Activated CD4-positive, alpha-beta T cell treated with anti-CD3 and anti-CD28 coated beads, Interleukin-2, amount 50 U/mL, for 24 hours (primary cell): ENCODE measurements at regions not wholly inside any gene's neighbourhood (a gene's known extent, or its start where the extent isn't known, plus 50 kb on each side); places are given as distances from the start of the nearest gene placed in this dataset.

ENCODE experiments used
- DNase-seq, 2 donors: peaks; one replicate each; pipeline ENCODE4 v3.0.0-alpha.2; 2020; ENCODE audit warnings: low read depth in 1 of 2, low spot score in 1 of 2

GRCh38 chr6:147755999-147756398 is 247.5 kb downstream of the SAMD5 start:
- DNase-seq, result no peak

DNA sequence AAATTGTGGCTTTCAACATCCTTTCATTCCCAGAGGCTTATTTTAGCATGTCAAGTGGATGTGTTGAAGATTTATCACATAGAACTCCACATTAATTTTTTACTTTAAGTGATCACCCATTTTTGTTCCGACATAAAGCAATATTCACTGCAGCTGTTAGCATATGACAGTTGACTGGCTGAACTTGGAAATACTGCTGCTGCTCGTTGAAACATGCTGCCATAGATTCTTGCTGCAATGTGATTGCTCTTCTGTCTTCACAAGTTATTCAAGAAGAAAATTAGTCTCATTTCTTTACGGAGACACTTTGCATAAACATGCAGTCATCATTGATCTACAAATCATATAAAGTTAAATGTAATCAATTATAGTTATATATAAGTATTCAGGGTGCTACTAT is 248.4 kb downstream of the SAMD5 start:
- DNase-seq, result no peak

DNA sequence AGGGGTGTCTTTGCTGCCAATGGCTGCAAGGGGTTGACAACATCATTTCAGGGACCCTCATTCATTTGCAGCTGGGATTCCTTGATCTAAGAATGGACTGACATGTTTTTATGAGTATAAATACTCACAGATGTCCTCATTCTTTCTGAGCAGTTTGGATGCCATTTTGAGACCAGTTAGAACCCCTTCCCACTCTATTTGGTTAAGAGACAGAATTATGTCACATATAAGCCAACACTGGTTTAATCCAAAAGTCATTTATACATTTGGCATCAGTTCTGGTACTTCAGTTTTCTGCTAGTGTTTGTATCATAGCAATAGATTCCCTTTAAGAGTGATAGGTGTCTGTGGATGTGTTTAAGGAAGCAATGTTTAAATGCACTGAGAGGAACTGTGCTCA is 248.8 kb downstream of the SAMD5 start:
- DNase-seq, result no peak

GRCh38 chr6:147758303-147758702 is 249.8 kb downstream of the SAMD5 start:
- no peak for DNase-seq

DNA sequence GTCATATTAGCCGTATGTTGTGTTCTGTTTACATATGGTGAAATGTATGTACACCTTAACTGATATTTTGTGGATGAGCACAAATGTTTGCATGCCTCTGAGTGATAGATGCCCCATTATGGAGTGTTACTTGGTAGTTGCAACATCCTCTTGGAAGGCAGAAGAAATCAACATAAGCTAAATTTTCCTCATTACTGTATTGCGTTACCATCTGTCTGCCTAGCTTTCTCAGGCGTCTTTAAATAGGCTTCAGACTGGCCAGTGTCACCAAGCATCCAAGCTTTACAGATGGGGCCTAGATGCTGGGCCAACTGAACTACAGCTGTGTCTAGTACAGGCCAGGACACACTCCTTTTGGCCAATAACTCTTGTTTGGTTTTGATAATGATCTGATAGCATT is 250.6 kb downstream of the SAMD5 start:
- DNase-seq, result no peak

DNA sequence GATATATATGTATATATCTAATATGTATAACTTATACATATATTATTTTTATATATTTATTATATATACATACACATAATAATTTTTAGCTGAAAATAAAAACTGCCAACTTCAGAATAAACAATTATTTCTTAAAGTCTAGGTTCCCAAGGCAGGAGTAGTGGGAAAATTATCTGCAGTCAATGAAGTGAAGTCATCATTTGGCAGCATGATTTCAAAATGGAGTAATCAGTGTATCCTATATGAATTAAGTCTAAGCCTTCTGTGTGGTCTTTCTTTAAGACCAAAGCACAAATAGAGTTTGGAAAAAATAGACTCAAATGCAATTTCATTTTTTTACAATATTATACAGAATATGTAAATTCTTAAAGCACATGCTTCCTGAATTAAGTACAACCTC is 251.0 kb downstream of the SAMD5 start:
- DNase-seq, result no peak

DNA sequence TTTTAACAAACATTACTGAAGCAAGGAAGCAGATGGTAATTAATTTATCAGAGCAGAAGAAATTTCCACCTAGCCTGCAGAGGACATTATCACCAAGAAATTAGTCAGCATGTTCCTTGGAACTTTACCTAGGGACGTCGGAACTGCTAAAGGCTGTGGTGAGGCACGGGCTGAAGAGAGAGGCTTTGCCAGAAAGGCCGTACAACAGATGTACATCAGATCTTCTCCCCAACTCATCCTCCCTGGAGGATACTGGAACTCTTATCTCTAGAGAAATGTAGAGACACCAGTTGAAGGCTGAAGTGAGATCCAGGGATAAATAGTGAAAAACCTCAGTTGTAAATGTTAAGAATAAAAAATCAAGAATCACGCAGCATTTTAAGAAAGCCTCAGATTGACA is 257.1 kb downstream of the SAMD5 start:
- DNase-seq, result no peak

DNA sequence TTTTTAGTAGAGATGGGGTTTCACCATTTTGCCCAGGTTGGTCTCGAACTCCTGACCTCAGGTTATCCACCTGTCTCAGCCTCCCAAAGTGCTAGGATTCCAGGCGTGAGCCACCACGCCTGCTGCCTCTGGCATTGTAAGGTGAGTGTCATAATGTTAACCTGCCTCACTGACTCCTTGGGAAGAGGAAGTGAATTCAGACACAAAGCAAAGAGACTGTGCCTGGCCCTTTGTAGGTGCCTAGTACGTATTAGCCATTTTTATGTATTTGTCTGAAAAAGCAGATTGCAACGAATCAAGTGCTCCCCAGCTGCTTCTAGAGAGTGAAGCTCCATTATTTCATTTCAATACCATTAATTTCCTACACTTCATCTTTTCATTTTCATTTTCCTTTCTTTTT is 260.5 kb downstream of the SAMD5 start:
- no peak for DNase-seq

- no peak for DNase-seq
Measured at GRCh38 chr6:147769496-147770087, 261.1 kb downstream of the SAMD5 start.

- DNase-seq, result no peak
Measured at GRCh38 chr6:147770221-147770620, 261.7 kb downstream of the SAMD5 start.

DNA sequence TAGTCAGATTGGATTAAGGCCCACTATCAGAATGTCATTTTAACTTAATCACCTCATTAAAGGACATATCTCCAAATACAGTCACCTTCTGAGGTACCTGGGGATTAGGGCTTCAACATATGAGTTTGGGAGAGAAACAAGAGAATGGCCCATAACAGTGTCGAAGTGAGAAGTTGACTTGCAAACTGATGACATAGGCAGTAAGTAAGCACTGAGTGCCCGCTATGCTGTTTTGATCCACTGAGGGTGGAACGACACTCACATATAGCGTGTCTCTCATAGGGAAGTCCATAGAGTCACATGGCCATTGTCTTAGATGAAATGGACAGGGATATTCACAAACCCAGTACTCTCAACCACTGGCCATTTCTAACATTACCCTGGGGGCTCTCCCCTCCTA is 264.2 kb downstream of the SAMD5 start:
- DNase-seq, result no peak

GRCh38 chr6:147774856-147775255 is 266.4 kb downstream of the SAMD5 start:
- DNase-seq, result no peak

DNA sequence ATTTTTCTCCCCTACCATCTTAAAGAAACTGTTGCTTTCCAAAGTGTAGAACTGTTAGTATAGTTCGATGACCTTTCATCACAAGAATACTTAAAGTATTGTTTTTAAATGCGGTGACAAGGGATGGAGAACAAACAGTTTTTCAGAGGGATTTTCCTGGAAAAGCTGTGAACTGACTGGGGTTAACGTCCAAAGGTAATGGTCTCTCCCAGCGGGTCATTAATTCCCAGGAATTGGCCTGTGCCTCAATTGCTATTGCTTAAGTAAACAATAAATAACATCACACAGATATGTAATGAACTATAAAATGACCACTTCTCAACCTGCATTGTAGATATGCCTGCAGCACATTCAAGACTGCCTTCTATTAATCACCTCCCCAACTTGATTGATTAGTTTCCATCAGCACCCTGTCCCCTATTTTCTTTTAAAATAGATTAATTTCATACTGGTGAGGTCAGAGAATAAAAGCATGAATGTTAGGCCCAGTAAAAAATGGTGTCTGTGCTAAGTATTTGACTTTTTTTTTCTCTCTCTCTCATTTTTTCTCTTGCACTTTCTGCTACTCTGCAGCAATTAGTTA is 268.2 kb downstream of the SAMD5 start:
- no peak for DNase-seq

DNA sequence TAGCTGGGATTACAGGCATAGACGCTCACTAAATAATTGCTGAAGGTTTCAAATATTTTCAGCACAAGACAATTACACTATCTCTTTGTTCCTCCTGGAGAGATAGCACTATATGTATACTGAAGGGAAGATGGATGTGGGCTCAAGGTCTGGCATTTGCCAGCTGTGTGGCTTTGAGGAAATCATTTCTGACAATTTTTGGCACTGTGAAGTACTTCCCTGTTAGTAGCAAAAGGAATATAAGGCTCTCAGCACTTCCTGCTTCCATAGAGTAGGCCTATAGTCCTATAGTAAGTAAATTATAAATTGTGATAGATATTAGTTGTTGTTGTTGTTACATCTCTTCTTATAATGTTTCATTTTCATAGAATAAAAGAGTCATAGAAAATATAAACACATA is 271.1 kb downstream of the SAMD5 start:
- DNase-seq, result no peak

DNA sequence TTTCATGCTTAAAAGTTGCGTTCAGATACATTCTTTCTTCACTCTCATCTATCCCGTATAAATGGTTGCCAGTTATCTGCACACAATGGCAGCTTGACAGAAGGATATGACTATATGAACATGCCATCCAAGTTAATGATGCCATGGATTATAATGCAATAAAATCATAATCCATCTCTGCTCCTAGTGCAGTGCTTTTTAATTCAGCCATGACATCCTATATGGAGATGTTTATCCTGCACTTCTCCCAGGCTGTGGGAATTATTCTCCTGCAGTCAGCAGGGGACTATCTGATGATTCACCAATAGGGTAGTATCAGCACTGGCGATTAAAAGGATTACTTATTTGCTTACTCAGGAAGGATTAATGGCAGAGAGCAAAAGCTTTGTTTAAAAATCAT is 273.8 kb downstream of the SAMD5 start:
- no peak for DNase-seq

GRCh38 chr6:147784371-147784770 is 275.9 kb downstream of the SAMD5 start:
- no peak for DNase-seq

DNA sequence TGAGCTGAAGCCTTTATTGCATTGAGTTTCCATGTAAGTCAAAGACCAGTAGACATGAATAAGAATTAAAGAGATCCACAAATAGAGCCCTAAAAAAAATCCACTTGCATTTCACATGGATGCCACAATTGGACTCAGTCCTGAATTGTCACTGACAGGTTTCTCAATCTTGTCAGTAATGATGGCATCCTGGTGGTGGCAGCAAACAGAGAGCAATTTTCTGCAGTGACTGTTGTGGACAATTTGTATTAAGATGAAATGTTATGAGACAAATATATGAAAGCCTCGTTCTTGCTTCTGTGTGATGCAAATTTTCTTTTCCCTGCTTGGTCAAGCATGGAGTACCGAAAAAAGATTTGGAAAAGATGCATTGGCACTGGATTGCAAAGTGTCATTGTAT is 278.9 kb downstream of the SAMD5 start:
- no peak for DNase-seq

DNA sequence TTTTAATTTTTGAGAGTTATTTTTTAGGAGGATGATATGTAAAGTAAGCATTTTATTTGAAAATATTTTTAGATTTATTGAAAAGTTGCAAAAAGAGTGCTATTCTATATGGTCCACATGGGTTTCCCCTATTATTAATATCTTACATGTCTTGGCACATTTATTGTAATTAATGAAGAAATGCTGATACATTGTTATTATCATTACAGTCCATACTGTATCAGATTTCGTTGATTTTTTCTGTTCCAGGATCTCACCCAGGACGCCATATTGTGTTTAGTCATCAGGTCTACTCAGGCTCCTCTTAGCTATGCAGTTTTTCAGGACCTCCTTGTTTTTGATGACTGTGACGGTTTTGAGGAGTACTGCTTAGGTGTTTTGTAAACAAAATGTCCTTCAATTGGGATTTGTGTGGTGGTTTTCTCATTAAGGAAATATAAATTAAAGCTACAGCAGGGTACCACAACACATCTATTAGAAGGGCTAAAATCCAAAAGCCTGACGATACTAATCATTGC is 281.0 kb downstream of the SAMD5 start:
- DNase-seq, result no peak

- DNase-seq, result no peak
Measured at GRCh38 chr6:147793871-147794643, 285.6 kb downstream of the SAMD5 start.

GRCh38 chr6:147802459-147802858 is 294.0 kb downstream of the SAMD5 start:
- DNase-seq, result no peak

DNA sequence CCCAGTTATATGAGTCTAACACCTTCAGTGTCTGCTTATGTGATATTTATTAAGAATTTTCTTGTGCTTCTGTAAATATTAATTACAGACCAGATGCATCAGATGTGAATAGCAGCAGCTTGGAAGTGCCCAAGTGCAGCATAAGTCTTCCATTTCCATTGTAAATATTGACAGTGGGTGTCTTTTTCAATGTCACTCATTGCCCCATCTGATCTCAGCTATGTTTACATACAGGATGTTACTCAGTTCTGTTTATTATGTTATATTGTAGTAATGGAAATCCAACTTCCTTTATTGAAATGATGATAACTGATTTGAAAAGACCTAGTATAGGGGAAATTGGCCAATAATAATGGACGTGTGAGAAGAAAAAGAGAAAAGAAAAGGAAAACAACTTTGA is 296.7 kb downstream of the SAMD5 start:
- no peak for DNase-seq

- no peak for DNase-seq
Measured at GRCh38 chr6:147806697-147807096, 298.2 kb downstream of the SAMD5 start.

DNA sequence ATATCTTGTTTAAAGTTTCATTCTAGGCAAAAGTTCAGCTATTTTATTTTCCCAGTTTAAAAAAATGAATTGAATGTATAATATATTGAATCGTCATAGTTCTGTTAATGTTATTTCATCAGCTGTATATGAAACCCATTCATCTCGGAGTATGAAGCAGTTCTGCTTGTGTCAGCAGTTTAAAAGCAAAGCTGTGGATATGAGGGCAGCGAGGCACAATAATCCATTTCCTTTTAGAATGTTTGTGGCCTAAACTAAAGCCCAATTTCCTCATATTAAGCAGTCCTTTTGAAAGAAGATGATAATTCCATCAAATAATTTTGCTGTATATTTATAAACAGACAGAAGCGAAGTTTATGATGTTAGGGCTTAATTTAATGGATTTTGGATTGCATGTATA is 300.1 kb downstream of the SAMD5 start:
- DNase-seq, result no peak
